SU-DHL-6 (cell line): ENCODE measurements at regions not wholly inside any gene's neighbourhood (a gene's known extent, or its start where the extent isn't known, plus 50 kb on each side); places are given as distances from the start of the nearest gene placed in this dataset.

Experiments used
- H2AFZ ChIP-seq: fragments of 200-600 bp; sonication (generic); 2 replicates; pipeline ENCODE4 v1.6.1; 2014; ENCODE audit warnings: low read depth, mild to moderate bottlenecking, moderate library complexity, mixed read lengths, antibody characterized with exemption, low read length; ENCODE audit not compliant: severe bottlenecking
- H3F3A ChIP-seq: fragments of 200-600 bp; shearing (Covaris generic); 2 replicates; pipeline ENCODE4 v1.6.0; 2016; ENCODE audit warnings: antibody characterized with exemption, mild to moderate bottlenecking; ENCODE audit not compliant: insufficient read depth
- H3K27ac ChIP-seq: fragments of 200-600 bp; sonication (generic); 2 replicates; pipeline ENCODE4 v1.5.1; 2016; ENCODE audit warnings: low read depth, mild to moderate bottlenecking, low read length, moderate library complexity, mixed read lengths
- H3K27me3 ChIP-seq: fragments of 200-600 bp; sonication (generic), shearing (Covaris generic); 2 replicates; pipeline ENCODE4 v1.6.0; 2014; ENCODE audit warnings: mild to moderate bottlenecking, low read length
- H3K36me3 ChIP-seq: fragments of 200-600 bp; sonication (generic); 2 replicates; pipeline ENCODE4 v1.6.1; 2014; ENCODE audit warnings: mild to moderate bottlenecking, low read length, mixed read lengths
- H3K4me2 ChIP-seq: fragments of 300-600, 200-600 bp; shearing (Covaris generic), sonication (generic); 2 replicates; pipeline ENCODE4 v1.6.0; 2014; ENCODE audit warnings: low read length, low read depth, mild to moderate bottlenecking; ENCODE audit not compliant: poor library complexity, severe bottlenecking
- H3K4me3 ChIP-seq: fragments of 200-600 bp; sonication (generic); 2 replicates; pipeline ENCODE4 v1.5.1; 2014; ENCODE audit warnings: antibody characterized with exemption, low read length, mild to moderate bottlenecking, mixed read lengths; ENCODE audit not compliant: insufficient read depth, poor library complexity, severe bottlenecking
- H3K79me2 ChIP-seq: fragments of 200-600 bp; sonication (generic); 2 replicates; pipeline ENCODE4 v1.6.1; 2014; ENCODE audit warnings: mild to moderate bottlenecking, low read length, moderate library complexity; ENCODE audit not compliant: insufficient read depth
- H3K9ac ChIP-seq: fragments of 200-600 bp; sonication (generic); 2 replicates; pipeline ENCODE4 v1.7.0; 2014; ENCODE audit warnings: mild to moderate bottlenecking, low read length
- H3K9me2 ChIP-seq: fragments of 200-600 bp; sonication (generic); replicated peaks from 2 replicates; pipeline ENCODE4 v1.6.1; 2014; ENCODE audit warnings: low read length; ENCODE audit not compliant: insufficient read depth
- H3K9me3 ChIP-seq: fragments of 200-600 bp; sonication (generic); 2 replicates; pipeline ENCODE4 v1.6.1; 2014; ENCODE audit warnings: low read length, mixed read lengths; ENCODE audit not compliant: insufficient read depth
- H4K20me1 ChIP-seq: fragments of 200-600 bp; sonication (generic); 2 replicates; pipeline ENCODE4 v1.6.1; 2014; ENCODE audit warnings: low read depth, mild to moderate bottlenecking, antibody characterized with exemption, low read length, moderate library complexity, mixed read lengths
- EZH2phosphoT487 ChIP-seq: fragments of 200-600 bp; sonication (generic), shearing (Covaris generic); conservative IDR thresholded peaks from 2 replicates; pipeline ENCODE4 v1.6.1; 2018; ENCODE audit warnings: mild to moderate bottlenecking, antibody characterized with exemption, low read length, moderate library complexity, mixed read lengths
- TF ChIP-seq, protein P1 (sequence below): fragments of 200-600 bp; sonication (generic); IDR thresholded peaks from one replicate; pipeline ENCODE4 v1.5.1; 2017; ENCODE audit warnings: antibody characterized with exemption, mild to moderate bottlenecking, low read length, moderate library complexity; ENCODE audit not compliant: insufficient read depth, poor library complexity, severe bottlenecking

DNA sequence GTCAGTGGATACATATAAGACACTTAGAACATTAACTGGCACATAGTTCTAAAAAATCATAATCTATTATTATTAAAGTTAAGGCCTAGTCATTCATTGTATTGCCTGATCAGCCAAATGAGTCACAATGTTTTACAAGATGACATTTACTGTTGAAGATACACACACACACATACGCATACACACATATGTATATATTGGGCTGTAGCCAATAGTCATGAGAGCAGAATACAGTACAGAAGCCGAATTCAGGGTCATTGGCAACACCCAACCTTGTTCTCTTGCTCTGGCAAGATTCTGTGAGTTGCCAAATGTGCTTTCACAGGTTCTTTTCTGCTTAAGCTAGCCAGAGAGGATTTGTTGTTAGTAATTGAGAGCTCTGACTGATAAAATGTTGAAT, 922.8 kb upstream of the MAP3K7 start:
- Histone ChIP-seq H4K20me1 (no peaks in the 10 kb centered on the region), H3K27ac (no peak overlapping the region), H3K4me2 (no peak overlapping the region), H3K27me3 (no peaks in the 10 kb centered on the region), H3K9ac (no peak overlapping the region), H3K36me3 (no peaks in the 10 kb centered on the region), H3K79me2 (no peaks in the 10 kb centered on the region), H3K9me3 (no peaks in the 10 kb centered on the region), H3K4me3 (no peak overlapping the region), H3F3A (no peaks in the 10 kb centered on the region), H3K9me2 (no peaks in the 10 kb centered on the region), H2AFZ (no peak overlapping the region)
- no peak for TF ChIP-seq EZH2phosphoT487
- TF ChIP-seq, protein P1, sequence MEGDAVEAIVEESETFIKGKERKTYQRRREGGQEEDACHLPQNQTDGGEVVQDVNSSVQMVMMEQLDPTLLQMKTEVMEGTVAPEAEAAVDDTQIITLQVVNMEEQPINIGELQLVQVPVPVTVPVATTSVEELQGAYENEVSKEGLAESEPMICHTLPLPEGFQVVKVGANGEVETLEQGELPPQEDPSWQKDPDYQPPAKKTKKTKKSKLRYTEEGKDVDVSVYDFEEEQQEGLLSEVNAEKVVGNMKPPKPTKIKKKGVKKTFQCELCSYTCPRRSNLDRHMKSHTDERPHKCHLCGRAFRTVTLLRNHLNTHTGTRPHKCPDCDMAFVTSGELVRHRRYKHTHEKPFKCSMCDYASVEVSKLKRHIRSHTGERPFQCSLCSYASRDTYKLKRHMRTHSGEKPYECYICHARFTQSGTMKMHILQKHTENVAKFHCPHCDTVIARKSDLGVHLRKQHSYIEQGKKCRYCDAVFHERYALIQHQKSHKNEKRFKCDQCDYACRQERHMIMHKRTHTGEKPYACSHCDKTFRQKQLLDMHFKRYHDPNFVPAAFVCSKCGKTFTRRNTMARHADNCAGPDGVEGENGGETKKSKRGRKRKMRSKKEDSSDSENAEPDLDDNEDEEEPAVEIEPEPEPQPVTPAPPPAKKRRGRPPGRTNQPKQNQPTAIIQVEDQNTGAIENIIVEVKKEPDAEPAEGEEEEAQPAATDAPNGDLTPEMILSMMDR, result no peak

DNA sequence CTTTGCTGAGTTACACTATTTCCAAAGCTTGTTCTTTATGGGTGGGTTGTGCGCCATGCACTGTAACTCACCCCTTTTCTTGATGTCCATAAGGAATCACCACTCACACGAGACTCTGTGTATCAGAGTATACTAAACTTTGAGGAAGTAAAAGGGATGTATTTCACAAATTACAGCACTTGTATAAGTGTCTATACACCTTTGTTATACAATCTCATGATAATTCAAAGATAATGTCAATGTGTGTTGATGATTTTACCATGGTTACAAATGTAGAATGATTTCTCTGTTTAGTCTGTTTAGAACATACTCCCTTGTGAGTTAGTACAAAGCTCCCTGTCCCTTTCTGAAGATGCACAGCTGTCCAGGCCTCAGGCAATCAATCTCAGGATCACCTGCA, 922.2 kb upstream of the MAP3K7 start:
- Histone ChIP-seq H3K4me2 (no peak overlapping the region), H4K20me1 (no peaks in the 10 kb centered on the region), H2AFZ (no peak overlapping the region), H3K36me3 (no peaks in the 10 kb centered on the region), H3K9me2 (no peaks in the 10 kb centered on the region), H3K79me2 (no peaks in the 10 kb centered on the region), H3K9ac (no peak overlapping the region), H3K4me3 (no peak overlapping the region), H3K27ac (no peak overlapping the region), H3K9me3 (no peaks in the 10 kb centered on the region), H3F3A (no peaks in the 10 kb centered on the region), H3K27me3 (no peaks in the 10 kb centered on the region)
- no peak for TF ChIP-seq EZH2phosphoT487
- TF ChIP-seq, protein P1, result no peak

DNA sequence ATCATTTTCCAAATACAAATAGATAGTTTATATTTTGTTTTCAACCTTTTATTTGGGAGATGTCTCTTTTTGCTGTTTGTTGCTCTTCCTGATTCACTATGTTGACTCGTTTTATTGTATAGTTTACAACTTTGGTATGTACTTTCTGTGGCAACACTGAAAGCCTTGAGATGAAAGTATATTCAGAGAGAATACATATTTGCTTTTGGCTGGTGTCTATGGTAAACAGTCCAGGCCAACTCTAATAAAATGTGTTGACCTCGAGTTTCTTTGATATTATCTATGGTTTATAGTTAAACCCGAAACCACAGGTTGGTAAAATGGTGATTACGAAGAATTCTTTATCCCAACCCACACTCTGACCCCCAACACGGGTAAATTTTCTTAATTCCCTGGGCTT, 919.6 kb upstream of the MAP3K7 start:
- TF ChIP-seq, protein P1, result no peak
- TF ChIP-seq EZH2phosphoT487, result no peak
- Histone ChIP-seq H3K36me3 (no peaks in the 10 kb centered on the region), H3K4me3 (no peak overlapping the region), H2AFZ (no peak overlapping the region), H3K27me3 (no peaks in the 10 kb centered on the region), H3K79me2 (no peaks in the 10 kb centered on the region), H3K9ac (no peak overlapping the region), H3K9me3 (no peaks in the 10 kb centered on the region), H3F3A (no peaks in the 10 kb centered on the region), H3K27ac (no peak overlapping the region), H4K20me1 (no peaks in the 10 kb centered on the region), H3K9me2 (no peaks in the 10 kb centered on the region), H3K4me2 (no peak overlapping the region)
